AG09309 (cell line): ENCODE measurements at regions not wholly inside any gene's neighbourhood (a gene's known extent, or its start where the extent isn't known, plus 50 kb on each side); places are given as distances from the start of the nearest gene placed in this dataset.

ENCODE experiments used
- DNase-seq: peaks from one replicate; pipeline ENCODE4 v3.0.0-alpha.2; 2010; ENCODE audit warnings: low read depth
- H3K4me3 ChIP-seq: 2 replicates; pipeline ENCODE4 v1.5.1; 2011; ENCODE audit warnings: mild to moderate bottlenecking, low read depth, low read length, moderate library complexity; ENCODE audit not compliant: control insufficient read depth
- TF ChIP-seq, protein P1 (sequence below): IDR thresholded peaks from 2 replicates; pipeline ENCODE4 v1.5.1; 2011; ENCODE audit warnings: mild to moderate bottlenecking, low read depth, low read length, inconsistent platforms; ENCODE audit not compliant: insufficient read depth, control insufficient read depth; ENCODE audit errors: missing control alignments

DNA sequence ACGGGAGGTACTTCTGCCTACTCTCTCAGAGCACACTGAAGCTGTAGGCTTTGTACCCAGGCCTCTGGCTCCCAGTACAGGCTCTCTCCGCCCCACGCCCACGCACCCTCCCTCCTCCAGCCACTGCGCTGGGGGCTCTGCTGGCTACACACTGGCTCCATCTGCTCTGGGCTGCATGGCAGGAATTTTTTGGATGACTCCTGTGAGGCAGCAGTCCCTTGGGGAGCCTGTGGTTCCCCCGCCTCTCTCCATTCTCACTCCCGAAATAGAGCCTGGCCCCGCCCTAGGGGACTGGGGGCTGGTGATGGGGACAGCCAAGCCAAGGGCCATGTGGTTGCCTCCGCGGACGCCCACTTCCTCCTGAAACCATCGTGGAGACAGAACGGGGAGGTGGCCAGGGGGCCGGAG is 58.1 kb upstream of the ADRA2C start:
- TF ChIP-seq, protein P1, sequence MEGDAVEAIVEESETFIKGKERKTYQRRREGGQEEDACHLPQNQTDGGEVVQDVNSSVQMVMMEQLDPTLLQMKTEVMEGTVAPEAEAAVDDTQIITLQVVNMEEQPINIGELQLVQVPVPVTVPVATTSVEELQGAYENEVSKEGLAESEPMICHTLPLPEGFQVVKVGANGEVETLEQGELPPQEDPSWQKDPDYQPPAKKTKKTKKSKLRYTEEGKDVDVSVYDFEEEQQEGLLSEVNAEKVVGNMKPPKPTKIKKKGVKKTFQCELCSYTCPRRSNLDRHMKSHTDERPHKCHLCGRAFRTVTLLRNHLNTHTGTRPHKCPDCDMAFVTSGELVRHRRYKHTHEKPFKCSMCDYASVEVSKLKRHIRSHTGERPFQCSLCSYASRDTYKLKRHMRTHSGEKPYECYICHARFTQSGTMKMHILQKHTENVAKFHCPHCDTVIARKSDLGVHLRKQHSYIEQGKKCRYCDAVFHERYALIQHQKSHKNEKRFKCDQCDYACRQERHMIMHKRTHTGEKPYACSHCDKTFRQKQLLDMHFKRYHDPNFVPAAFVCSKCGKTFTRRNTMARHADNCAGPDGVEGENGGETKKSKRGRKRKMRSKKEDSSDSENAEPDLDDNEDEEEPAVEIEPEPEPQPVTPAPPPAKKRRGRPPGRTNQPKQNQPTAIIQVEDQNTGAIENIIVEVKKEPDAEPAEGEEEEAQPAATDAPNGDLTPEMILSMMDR, result no peak
- DNase-seq, result peak; percentile 2
- H3K4me3 ChIP-seq, result no peak overlapping the region

DNA sequence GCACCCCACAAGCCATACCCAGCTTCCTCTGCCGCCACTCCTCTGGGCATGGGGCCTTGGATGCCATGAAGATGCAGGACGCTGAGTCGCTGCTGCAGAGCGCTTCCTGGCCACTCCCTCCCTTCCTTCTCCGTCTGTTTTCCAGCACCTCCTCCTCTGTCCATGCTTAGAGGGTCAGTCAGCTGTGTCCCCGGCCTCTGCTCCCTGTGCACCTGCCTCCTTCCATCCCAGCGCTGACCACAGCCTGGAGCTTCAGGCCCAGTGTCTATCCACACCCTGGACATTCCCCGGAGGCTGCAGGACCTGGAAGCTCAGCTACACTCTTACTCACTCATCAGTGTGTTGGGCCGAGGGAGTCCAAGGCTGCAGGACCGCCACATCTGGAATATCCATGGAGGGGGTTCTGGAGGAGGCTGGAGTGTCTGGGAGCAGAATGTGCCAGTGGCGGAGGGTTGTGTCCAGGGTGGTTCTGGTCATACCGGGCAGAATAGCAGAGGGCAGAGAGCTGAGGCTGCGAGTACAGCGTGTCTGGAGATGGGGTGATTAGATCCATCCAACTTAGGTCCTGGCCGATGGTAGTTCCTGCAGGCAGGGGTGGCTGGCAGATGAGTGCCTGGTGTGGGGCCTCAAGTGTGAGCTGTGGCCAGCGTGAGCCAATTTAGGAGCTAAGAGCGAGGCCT is 58.6 kb upstream of the ADRA2C start:
- no peak for DNase-seq
- TF ChIP-seq, protein P1, result no peak
- no peak overlapping the region for H3K4me3 ChIP-seq

- TF ChIP-seq, protein P1, result no peak
- H3K4me3 ChIP-seq, result no peak overlapping the region
Observed at GRCh38 chr4:3706565-3707422, 59.4 kb upstream of the ADRA2C start.

GRCh38 chr4:3706111-3706511 is 60.1 kb upstream of the ADRA2C start:
- DNase-seq, result no peak
- no peak overlapping the region for H3K4me3 ChIP-seq

More at GRCh38 chr4:3706565-3707422, 59.4 kb upstream of the ADRA2C start:
- no peak for DNase-seq

DNA sequence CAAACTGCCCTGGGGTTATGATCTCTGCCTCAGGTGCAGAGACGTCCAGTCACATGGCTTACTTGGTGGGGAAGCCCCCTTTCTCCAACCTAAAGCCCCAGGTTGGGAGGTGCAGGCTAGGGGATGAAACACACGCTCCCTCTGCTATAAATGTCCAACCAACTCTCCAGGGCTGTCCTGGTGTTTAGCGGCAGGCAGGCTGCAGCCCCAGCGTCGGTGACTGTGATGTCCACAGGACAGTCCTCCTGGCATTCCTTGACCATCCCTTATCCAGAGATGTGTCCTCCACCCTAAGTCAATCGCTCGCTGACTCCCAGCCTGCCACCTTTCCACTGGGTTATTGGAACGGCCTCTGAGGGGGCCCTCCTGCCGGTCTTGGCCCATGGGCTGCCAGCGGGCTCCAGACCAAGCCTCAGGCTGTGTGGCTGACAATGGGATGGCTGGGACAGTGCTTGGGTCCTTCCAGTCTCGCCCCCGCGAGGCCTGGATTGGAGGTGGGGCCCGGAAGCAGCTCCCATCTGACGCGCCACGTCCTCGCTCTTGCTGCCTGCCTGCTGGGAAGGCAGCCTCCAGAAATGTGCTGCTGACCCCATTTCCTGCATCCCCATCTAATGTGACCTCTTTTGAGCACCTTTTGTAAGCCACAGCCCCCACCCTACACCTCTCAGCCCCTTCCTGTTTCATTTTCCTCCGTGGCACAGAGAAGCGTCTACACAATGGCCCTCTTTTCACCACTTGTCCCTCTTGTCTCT is 60.8 kb upstream of the ADRA2C start:
- TF ChIP-seq, protein P1, result no peak
- no peak for DNase-seq
- no peak overlapping the region for H3K4me3 ChIP-seq

More at GRCh38 chr4:3706111-3706511, 60.1 kb upstream of the ADRA2C start:
- TF ChIP-seq, protein P1, result no peak

DNA sequence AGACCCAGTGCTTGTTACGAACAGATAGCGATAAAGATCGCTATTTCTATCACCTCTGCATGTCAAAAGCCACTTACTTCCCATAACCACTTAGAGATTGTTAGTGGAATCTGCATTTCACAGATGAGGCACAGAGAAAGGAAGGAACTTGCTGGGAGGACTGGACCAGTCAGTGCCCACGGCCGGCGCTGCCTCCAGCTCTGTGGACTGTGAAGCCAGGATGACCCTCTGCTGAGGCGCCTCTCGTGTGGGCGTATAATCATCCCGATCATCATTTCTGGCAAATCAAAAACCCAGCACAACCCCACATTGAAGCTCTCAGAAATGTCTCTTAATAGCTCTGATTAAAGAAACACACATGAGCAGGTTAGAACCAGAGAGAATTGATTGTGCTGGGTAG is 61.5 kb upstream of the ADRA2C start:
- DNase-seq, result no peak
- TF ChIP-seq, protein P1, result no peak
- no peak overlapping the region for H3K4me3 ChIP-seq
